KMS-11 (cell line): ENCODE measurements at regions not wholly inside any gene's neighbourhood (a gene's known extent, or its start where the extent isn't known, plus 50 kb on each side); places are given as distances from the start of the nearest gene placed in this dataset.

Source experiments
- H2AFZ ChIP-seq: fragments of 200-600 bp; sonication (generic); 2 replicates; pipeline ENCODE4 v1.6.1; 2016; ENCODE audit warnings: antibody characterized with exemption, mixed run types, low read depth
- H3K27ac ChIP-seq: fragments of 200-600 bp; sonication (generic); 2 replicates; pipeline ENCODE4 v1.6.1; 2016; ENCODE audit warnings: mild to moderate bottlenecking, mixed run types
- H3K27me3 ChIP-seq: fragments of 200-600 bp; sonication (generic); 2 replicates; pipeline ENCODE4 v1.6.1; 2017; ENCODE audit warnings: mild to moderate bottlenecking, low read depth, mixed run types, moderate library complexity; ENCODE audit not compliant: insufficient read depth
- H3K36me3 ChIP-seq: fragments of 200-600 bp; sonication (generic); 2 replicates; pipeline ENCODE4 v1.6.1; 2017; ENCODE audit warnings: mild to moderate bottlenecking, mixed run types; ENCODE audit not compliant: insufficient read depth
- H3K4me1 ChIP-seq: fragments of 200-600 bp; sonication (generic); 2 replicates; pipeline ENCODE4 v1.6.1; 2016; ENCODE audit warnings: mild to moderate bottlenecking, low read depth, mixed run types; ENCODE audit not compliant: poor library complexity, severe bottlenecking
- H3K4me2 ChIP-seq: fragments of 200-600 bp; sonication (generic); 2 replicates; pipeline ENCODE4 v1.7.0; 2016; ENCODE audit warnings: mild to moderate bottlenecking, mixed run types
- H3K4me3 ChIP-seq: fragments of 200-600 bp; sonication (generic); IDR thresholded peaks from 2 replicates; pipeline ENCODE4 v1.6.1; 2017; ENCODE audit warnings: low read depth, low read length, mixed read lengths; ENCODE audit not compliant: insufficient read depth
- H3K79me2 ChIP-seq: fragments of 200-600 bp; sonication (generic); 2 replicates; pipeline ENCODE4 v1.6.1; 2016; ENCODE audit warnings: low read depth, mixed run types; ENCODE audit not compliant: insufficient read depth
- H3K9ac ChIP-seq: fragments of 200-600 bp; sonication (generic); 2 replicates; pipeline ENCODE4 v1.6.1; 2016; ENCODE audit warnings: mild to moderate bottlenecking, mixed run types
- H4K20me1 ChIP-seq: fragments of 200-600 bp; sonication (generic); 2 replicates; pipeline ENCODE4 v1.6.1; 2016; ENCODE audit warnings: mild to moderate bottlenecking, mixed run types; ENCODE audit not compliant: insufficient read depth
- CTCF ChIP-seq: fragments of 200-600 bp; sonication (generic); conservative IDR thresholded peaks from 2 replicates; pipeline ENCODE4 v1.6.1; 2017; ENCODE audit warnings: low read depth, mild to moderate bottlenecking, antibody characterized with exemption, low read length, moderate library complexity, mixed read lengths

- Histone ChIP-seq H2AFZ (no peak overlapping the region), H3K36me3 (no peaks in the 10 kb centered on the region), H3K79me2 (no peaks in the 10 kb centered on the region), H3K9ac (no peak overlapping the region), H3K4me1 (no peaks in the 10 kb centered on the region), H3K4me2 (no peak overlapping the region), H3K4me3 (no peak overlapping the region), H4K20me1 (no peaks in the 10 kb centered on the region), H3K27me3 (no peaks in the 10 kb centered on the region), H3K27ac (no peak overlapping the region)
- TF ChIP-seq CTCF, result no peak
These were observed 284.6 kb upstream of the KAZN start for GRCh38 chr1:14313731-14314431.

GRCh38 chr1:14318830-14319229, 279.7 kb upstream of the KAZN start:
- Histone ChIP-seq H3K36me3 (no peaks in the 10 kb centered on the region), H2AFZ (no peak overlapping the region), H3K27ac (no peak overlapping the region), H4K20me1 (no peaks in the 10 kb centered on the region), H3K9ac (no peak overlapping the region), H3K4me2 (no peak overlapping the region), H3K4me3 (no peak overlapping the region), H3K79me2 (no peaks in the 10 kb centered on the region), H3K4me1 (no peaks in the 10 kb centered on the region), H3K27me3 (no peaks in the 10 kb centered on the region)
- TF ChIP-seq CTCF, result no peak

GRCh38 chr1:14320518-14320917, 278.0 kb upstream of the KAZN start:
- Histone ChIP-seq H3K27ac (no peak overlapping the region), H3K36me3 (no peaks in the 10 kb centered on the region), H3K79me2 (no peaks in the 10 kb centered on the region), H3K4me1 (no peaks in the 10 kb centered on the region), H3K4me3 (no peak overlapping the region), H4K20me1 (no peaks in the 10 kb centered on the region), H2AFZ (no peak overlapping the region), H3K27me3 (no peaks in the 10 kb centered on the region), H3K4me2 (no peak overlapping the region), H3K9ac (no peak overlapping the region)
- no peak for TF ChIP-seq CTCF

- no peaks in the 10 kb centered on the region for H3K36me3 ChIP-seq
- H3K4me3 ChIP-seq, result no peak overlapping the region
- H4K20me1 ChIP-seq, result no peaks in the 10 kb centered on the region
- no peaks in the 10 kb centered on the region for H3K4me1 ChIP-seq
- no peak overlapping the region for H3K4me2 ChIP-seq
- H3K27me3 ChIP-seq, result no peaks in the 10 kb centered on the region
- no peak overlapping the region for H3K27ac ChIP-seq
- no peaks in the 10 kb centered on the region for H3K79me2 ChIP-seq
- H2AFZ ChIP-seq, result no peak overlapping the region
- no peak for TF ChIP-seq CTCF
- H3K9ac ChIP-seq, result no peak overlapping the region
These were observed 277.5 kb upstream of the KAZN start for GRCh38 chr1:14320986-14321385.
